Right cardiac atrium (tissue), 5 donors: ENCODE measurements at regions not wholly inside any gene's neighbourhood (a gene's known extent, or its start where the extent isn't known, plus 50 kb on each side); places are given as distances from the start of the nearest gene placed in this dataset.

Experiments used
- ATAC-seq, 2 donors: fragments of 200-7000 bp; cut with Tn5 transposase; one replicate each; pipeline versions ENCODE4 v1.8.0 to v1.9.1; 2020; ENCODE audit warnings: moderate library complexity in 2 of 2, mild to moderate bottlenecking in 1 of 2
- DNase-seq, 3 donors: peaks; one replicate each; pipeline ENCODE4 v3.0.0-alpha.2; 2020
- H3K27ac ChIP-seq: one replicate; pipeline ENCODE4 v1.5.1; 2013; ENCODE audit warnings: mild to moderate bottlenecking, low read length, control low read depth, moderate library complexity
- H3K27me3 ChIP-seq: one replicate; pipeline ENCODE4 v1.6.1; 2013; ENCODE audit not compliant: control insufficient read depth, insufficient read depth
- H3K4me1 ChIP-seq: one replicate; pipeline ENCODE4 v1.6.1; 2013; ENCODE audit warnings: low read length; ENCODE audit not compliant: control insufficient read depth, insufficient read depth
- H3K4me3 ChIP-seq: one replicate; pipeline ENCODE4 v1.5.1; 2013; ENCODE audit warnings: low read length, control low read depth
- H3K9me3 ChIP-seq: one replicate; pipeline ENCODE4 v1.6.1; 2013; ENCODE audit warnings: low read length; ENCODE audit not compliant: control insufficient read depth
- WGBS: extraction: QIAGEN DNeasy Blood & Tissue Kit; methylation state at CpG from one replicate; pipeline ENCODE4 v1.1.7; 2013; 5-methylcytosine and 5-hydroxymethylcytosine counted together
- intact Hi-C, 4 donors: fragments of 100-400 bp; cut with DNase I; formaldehyde crosslinking; loops; one replicate each; pipeline versions ENCODE4 v1.11.0 to v1.14.0; 2022 to 2023
- donor health status: healthy with polysubstance abuse.
- donor health status: DM: no; HTN: yes; CAD: no.
- donor health status: DM: no; HTN: no; CAD: no.
- donor health status: DM: no; HTN: yes; CAD: no; lungs with severe emphysema.
- donor health status: DM: yes; HTN: yes; CAD: no.

GRCh38 chr2:102092535-102092934, 50.0 kb upstream of the IL1R1 start:
- intact Hi-C loops = no loop called here
- DNase-seq = no peak
- Histone ChIP-seq H3K4me3 (no peak overlapping the region), H3K27ac (no peak overlapping the region), H3K9me3 (no peaks in the 10 kb centered on the region), H3K27me3 (no peaks in the 10 kb centered on the region), H3K4me1 (no peaks in the 10 kb centered on the region)
- WGBS = 87% methylated on average over 7 of the region's 7 CpGs
- no peak for ATAC-seq
